ENCODE measurements at regions not wholly inside any gene's neighbourhood (a gene's known extent, or its start where the extent isn't known, plus 50 kb on each side); places are given as distances from the start of the nearest gene placed in this dataset.

DNA sequence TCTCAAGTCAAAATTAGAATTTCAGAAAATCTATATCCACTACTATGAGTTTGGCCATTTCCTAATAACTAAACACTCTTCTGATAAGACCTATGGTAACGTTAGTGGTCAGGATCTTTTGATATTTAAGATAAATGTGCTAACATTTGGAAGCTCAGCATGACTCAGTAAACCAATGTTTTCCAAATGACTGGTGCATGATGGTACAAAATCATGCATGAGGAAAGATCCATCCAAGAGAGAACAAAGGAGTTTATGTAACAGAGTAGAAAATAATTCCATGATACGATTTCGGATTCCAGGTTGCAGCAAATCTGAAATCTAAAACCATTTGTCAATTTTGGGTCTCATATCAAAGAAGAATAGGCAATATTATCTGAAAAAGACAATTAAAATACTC lies 279.2 kb downstream of the NSG2 start:
- in situ Hi-C loops (cut with HindIII; ENCODE audit: low sequenced_read_pairs), result loop anchor here (25.0 kb wide), 1 partner anchor 237 kb away; no protein-coding TSS in a partner anchor

DNA sequence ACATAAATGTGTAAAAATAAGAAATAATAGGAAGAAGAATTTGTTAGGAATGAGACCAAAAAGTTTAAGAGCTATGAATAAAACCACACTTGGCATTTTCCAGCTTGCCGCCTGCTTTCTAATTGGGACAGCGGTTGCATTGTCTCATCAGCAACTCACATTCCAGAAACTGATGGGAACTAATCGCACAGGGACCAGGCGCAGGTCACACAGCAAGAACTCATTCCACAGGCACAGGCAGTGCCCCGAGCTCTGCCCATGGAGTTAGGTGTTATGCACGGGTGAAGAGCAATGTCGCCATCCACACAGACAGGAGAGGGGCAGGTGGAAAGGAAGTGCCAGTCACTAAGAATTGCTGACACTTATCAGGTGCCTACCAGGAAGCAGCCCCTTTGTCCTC lies 279.9 kb downstream of the NSG2 start:
- in situ Hi-C loops (cut with HindIII; ENCODE audit: low sequenced_read_pairs), result no loop called here

DNA sequence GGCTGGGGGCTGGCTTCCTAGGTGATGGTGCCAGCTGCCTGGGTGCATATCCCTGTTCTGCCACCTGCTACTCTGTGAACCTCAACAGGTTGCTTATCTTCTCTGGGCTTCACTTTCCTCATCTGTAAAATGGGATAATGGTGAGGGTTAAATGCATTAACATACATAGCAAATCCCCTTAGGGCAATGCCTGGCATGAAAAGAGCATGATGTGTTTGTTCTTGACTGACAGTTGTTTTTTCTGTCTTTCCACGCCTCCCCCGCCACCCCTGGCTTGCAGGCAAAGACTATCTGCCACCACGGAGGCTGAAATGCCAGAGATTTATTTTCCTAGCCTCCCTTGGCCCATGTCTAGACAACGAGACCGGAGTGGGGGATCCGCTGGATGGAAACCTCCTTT lies 280.5 kb downstream of the NSG2 start:
- in situ Hi-C loops (cut with HindIII; ENCODE audit: low sequenced_read_pairs), result no loop called here

DNA sequence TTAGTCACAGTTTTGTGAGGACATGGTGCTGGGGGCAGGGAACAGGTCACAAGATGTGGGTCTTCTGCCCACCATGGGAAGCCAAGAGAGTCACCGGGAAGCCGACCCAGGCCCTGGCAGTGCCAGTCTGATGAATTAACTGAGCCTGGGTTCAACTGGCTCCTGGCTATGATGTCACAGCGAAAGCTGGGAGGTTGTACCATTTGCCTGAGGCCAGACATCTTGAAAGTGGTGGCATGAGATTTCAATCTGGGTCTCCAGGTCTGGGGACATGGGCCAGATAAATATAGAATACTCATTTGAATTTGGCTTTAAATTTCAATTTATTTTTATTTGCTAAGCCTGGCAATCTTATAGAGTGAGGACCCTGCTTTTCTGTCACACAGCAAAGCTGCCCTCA lies 280.9 kb downstream of the NSG2 start:
- in situ Hi-C loops (cut with HindIII; ENCODE audit: low sequenced_read_pairs), result no loop called here

DNA sequence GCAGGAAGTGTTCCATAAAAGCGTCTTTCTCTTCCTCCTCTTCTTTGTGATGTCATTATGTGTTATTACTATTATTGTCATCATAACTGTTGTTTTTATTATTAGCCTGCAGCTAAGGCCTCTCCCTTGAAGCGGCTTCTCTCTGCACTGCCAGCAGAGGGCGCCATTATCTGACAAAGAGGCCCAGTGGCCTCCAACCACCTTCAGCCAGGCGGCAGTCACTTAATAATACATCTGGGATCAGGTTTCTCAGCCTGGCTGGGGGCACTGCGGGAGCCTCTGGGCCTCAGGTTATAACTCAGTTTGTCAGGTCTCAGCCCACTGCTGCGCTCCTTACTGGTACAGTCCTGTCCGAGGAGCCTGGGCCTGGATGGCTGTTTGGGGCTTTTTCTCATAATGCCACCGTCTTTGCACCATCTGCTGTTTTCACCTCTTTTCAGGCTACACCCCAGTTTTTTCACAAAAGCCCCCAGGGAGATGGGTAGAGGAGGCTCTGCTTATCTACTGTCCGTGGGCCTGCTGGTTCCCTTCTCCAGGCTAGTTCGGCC lies 281.9 kb downstream of the NSG2 start:
- in situ Hi-C loops (cut with HindIII; ENCODE audit: low sequenced_read_pairs), result no loop called here

DNA sequence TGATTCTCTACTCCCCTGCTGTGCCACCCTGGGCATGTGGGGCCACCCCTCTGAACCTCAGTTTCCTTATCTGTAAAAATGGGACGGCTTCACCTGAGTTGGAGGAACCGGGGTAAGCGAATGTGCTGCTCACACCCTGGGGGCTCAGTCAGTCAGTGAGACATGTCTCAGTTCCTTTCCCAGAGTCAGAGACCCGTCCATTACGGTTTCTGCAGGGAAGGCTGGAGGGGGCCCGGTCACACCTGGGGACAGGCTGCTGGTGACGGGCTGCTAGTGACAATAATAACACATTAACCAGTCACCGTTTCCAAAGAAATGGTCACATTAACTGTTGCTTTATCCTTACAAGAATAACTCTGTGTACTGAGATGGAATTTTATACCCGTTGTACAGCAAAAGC lies 282.4 kb downstream of the NSG2 start:
- in situ Hi-C loops (cut with HindIII; ENCODE audit: low sequenced_read_pairs), result no loop called here

DNA sequence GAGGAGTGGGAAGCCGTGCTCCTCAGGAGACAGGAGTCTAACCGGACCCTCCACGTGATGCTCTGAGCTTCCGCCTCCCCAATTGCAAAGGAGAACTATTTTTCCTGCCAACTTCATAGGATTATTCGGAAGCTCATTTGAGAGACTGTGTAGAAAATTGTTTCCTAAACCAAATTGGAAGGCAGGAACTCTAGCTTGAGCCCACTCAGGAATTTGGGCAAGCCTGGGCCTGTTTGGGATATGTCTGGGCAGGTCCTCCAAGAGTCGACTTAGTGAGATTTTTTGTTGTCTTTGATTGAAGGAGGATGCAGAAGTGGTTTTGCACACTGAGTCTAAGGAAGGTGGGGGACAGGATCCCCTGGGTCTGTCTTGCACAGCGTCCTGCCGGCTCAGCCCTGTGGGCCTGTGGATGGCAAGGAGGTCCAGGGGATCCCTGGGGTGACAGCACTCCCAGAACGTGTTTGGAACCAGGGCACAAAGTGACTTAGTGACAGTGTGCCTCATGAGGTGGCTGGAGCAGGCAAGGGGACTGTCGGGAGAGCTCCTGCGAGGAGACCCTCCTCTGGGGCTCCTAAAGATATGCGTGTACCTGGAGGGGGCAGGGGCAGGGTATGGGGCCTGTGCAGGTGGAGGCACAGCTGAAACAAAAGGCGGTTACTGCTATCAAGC lies 283.3 kb downstream of the NSG2 start:
- in situ Hi-C loops (cut with HindIII; ENCODE audit: low sequenced_read_pairs), result no loop called here

DNA sequence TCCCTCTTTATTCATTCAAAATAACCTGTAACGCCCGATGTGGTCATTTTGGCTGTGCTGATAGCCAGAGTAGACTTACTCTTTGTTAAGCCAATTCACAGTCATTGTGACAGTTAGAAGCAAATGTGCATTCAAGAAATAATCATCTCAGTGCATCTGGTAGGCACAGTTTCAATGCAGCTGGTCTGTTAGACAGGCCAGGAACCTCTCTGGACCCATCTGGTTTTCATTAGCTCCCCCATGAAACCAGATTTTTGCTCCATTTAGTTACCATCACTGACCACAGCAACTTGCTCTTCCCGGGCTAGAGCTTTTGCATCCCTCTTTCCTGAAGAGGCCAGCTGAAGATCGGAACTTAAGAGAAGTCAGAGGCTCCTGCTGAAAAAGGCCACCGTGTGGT lies 284.2 kb downstream of the NSG2 start:
- in situ Hi-C loops (cut with HindIII; ENCODE audit: low sequenced_read_pairs), result no loop called here

DNA sequence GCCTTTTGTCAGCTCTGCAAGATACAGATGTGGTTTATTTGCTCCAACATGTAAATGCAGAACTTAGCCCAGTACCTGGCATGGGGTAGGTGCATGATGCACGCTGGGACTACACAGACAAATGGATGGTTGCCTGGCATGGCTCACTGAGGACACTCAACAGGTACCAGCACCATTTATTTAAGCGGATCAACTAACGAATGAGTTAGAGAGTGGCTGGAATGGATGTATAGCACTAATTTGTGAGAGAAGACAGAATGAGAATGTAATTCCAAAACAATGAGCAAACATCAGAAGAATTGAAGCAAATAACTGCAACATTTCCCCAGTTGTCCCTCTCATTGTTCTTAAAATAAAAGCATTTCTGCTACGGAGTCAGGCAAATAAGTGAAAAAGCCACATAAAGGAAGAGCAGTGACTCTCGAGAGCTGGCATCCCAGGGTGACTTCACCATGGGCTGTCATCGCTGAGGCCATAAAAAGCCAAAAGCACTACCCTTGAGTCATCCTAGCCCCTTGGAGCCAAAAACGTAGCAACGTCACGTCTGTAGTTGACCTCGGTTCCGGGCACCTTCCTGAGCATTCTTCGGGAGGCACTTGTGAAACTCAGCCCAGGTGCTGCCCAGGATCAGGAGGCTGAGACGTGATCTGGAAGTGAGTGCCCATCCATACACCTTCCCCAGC lies 290.3 kb downstream of the NSG2 start:
- in situ Hi-C loops (cut with HindIII; ENCODE audit: low sequenced_read_pairs), result no loop called here

DNA sequence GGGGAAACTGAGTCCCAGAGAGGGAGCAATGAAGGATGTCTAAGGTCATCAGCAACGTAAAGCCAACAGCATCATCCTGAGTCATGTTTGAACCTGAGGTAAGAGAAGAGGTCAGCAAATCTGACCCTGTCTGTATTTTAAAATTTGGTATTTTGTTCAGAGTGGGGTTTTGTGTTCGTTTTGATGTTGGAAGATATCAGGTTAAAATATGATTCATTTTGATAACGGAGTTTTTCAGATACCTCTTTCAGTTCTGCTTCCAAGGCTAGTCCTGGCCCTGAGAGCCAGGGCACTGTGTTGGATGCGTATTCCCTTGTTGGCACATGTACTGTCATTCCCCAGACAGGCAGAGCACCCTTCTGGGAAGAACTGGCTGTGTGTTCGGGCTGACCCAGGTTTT lies 291.0 kb downstream of the NSG2 start:
- in situ Hi-C loops (cut with HindIII; ENCODE audit: low sequenced_read_pairs), result no loop called here

DNA sequence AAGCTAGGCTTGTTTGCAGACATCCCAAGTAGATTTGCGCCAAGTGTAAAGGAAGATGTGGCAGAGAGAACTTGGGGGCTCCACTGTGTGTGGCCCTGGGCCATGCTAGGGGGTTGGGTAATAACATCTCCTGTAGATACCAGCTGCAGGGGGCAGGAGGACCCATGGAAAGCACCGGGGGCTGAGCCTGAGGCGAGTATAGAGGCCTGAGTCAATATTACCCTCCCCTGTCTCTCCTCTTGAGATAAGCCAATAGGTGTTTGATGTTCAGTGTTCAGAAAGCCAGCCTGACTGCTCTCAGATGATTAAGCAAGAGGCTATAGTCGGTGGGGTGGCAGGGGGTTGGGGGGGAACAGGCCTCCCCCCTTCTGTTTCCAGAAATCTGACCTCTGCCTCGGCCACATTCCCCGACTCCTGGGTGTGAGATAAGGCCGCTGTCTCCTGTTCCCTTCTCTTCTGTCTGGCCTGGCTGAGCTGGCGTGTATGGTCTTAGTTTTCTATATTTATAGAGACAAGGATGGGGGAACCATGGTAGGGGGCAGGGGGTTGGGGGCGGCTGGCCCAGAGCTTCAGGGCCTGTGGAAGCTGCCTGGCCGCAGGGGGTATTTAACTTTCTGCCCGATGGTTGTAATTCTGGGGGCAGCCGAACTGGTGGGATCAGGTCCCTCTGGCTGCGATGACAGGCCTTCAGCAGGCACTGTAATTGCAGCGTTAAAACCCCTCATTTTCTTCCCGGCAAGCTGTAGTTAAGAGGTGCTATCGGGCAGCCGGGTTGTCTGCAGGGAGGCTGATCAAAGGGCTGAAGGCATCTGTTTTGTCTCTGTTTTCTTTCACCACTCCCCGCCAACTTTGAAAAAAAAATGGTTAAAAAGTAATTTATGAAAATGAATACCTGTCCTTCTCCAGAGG lies 292.0 kb downstream of the NSG2 start:
- in situ Hi-C loops (cut with HindIII; ENCODE audit: low sequenced_read_pairs), result no loop called here

DNA sequence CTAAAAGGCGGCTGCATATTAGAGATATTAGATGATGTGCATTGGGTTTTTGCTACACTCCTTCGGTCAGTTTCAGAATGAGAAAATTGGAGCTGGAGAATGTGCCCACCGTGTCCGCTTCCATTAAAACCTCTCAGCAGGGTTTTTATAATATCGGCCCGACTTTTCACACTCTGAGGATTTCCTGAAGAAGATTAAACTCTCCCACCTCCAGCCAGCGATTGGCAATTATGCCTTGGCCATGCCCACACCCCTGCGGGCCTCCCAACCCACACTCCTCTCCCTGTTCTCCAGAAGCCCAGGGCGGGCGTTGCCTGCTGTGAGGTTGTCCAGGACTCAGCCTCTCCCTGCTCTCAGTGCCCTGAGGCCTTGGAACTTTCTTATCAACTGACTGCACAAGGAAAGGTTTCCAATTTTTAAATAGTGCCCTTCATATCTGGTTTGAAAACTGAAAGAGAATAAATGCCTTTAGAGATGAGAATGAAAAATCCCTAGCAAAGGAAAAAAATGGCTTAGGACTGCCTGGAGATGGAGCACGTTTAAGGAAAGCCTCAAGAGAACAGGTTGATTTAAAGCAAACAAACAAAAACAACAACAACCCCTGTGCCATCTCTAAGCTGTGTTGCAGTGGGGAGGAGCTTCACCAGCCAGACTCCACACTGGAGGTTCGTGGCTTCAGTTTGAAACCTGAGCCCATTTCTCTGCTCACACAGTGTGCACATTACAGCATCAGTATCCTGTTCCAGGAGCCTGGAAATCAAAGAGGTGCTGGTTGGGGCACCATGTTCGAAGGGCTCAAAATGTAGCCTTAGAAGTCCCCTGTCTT lies 292.9 kb downstream of the NSG2 start:
- in situ Hi-C loops (cut with HindIII; ENCODE audit: low sequenced_read_pairs), result no loop called here

DNA sequence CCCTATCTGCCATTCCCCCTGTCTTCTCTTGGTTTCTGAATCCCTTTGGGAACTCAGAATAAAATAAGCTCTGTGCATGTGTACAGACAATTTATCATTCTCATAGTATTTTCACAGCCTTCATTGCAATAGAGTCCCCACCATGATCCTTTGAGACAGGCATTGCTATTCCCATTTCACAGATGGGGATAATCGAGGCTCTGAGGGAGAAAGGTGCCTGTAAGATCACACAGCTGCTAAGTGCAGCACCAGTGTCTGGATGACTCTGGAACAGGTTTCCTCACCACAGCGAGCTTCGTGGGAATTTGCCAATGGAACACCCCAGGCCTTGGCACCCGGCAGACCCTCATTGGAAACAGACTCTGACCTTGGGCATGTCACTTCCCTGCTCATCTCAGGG lies 293.6 kb downstream of the NSG2 start:
- in situ Hi-C loops (cut with HindIII; ENCODE audit: low sequenced_read_pairs), result no loop called here

DNA sequence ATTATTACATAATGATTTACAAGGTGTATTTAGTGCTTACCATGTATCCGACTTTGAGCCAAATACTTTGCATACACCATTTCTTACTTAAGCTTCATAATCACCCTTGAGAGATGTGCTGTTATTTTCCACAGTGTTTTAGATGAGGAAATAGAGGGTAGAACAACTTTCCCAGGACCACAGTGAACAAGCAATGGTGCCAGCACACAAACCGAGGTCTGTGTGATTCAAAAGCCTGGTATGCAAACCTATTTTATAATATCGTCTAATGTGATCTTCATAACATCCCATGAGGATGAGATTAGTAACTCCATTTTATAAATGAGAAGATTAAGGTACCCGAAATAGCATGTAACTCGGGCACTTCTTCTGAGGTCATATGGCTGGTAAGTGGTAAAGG lies 294.7 kb downstream of the NSG2 start:
- in situ Hi-C loops (cut with HindIII; ENCODE audit: low sequenced_read_pairs), result loop anchor here (5.0 kb wide), 1 partner anchor 407 kb away; no protein-coding TSS in a partner anchor

DNA sequence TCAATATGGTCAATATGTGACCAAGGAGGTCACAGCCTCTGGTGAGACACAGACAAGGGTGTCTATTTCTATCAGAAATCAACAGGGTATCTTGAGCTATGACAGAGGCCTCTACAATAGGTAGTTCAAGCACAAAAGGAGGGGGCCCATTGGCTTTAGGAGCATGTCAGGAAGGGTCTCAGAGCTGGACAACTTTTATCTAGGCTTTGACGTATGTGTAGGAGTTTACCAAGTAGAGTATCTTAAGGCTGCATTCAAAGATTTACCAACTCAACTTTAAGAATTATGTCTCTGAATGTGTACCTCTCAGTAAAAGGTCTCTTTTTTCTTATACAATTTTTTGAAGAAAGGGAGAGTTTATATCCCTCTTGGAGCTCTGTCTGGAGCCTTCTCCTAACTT lies 297.2 kb downstream of the NSG2 start:
- in situ Hi-C loops (cut with HindIII; ENCODE audit: low sequenced_read_pairs), result loop anchor here (5.0 kb wide), 1 partner anchor 405 kb away; no protein-coding TSS in a partner anchor

DNA sequence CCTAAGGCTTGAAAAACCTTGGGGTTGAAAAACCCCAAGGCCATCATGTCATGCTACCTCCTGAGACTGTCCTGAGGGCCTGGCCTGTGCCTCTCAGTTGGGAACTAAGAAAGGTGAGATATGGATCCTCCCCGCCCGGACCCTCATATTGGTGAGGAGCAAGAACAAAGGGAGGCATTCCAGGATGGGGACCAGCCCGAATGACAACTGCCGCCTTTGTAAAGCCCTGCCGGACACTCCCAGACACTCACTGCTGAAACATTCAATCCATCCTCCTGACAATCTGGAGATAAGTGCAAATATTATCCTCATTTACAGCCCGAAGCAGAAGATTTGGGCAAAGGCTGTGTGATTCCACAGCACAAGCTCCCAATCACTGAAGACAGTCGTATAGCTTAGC lies 298.3 kb downstream of the NSG2 start:
- in situ Hi-C loops (cut with HindIII; ENCODE audit: low sequenced_read_pairs), result loop anchor here (5.0 kb wide), 1 partner anchor 403 kb away; no protein-coding TSS in a partner anchor

DNA sequence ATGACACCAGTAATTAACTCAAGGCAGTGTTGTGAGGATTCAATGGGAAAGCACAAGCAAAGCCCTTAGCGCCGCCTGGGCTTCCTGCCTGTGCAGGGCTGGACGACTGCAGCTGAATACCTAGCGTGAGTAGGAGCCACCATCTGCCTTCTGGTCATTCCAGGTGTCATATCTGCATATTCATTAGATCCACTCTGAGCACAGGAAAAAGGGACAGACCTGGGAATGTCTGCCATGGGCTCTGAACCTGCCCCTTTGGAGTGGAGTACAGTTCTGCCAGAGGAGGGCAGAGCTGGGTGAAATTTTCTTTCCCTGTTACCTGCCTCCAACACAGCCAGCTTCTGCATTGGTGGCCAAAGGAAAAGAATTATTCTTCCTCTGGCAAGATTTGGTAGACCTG lies 298.8 kb downstream of the NSG2 start:
- in situ Hi-C loops (cut with HindIII; ENCODE audit: low sequenced_read_pairs), result loop anchor here (5.0 kb wide), 1 partner anchor 403 kb away; no protein-coding TSS in a partner anchor

DNA sequence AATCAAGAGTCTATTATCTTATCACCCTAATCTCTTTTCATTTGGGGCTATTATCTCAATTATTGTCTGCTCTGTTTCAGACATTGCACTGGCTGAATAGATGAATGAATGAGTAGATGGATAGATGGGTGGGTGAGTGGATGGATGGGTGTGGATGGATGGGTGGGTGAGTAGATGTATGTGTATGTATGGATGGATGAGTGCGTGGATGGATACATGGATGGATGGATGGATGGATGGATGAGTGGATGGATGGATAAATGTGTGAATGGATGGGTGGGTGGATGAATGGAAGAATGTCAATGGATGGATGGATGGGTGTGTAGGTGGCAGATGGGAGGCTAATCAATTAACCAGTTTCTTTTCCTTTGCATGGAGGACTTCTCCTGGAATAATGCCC lies 301.7 kb downstream of the NSG2 start:
- in situ Hi-C loops (cut with HindIII; ENCODE audit: low sequenced_read_pairs), result no loop called here

DNA sequence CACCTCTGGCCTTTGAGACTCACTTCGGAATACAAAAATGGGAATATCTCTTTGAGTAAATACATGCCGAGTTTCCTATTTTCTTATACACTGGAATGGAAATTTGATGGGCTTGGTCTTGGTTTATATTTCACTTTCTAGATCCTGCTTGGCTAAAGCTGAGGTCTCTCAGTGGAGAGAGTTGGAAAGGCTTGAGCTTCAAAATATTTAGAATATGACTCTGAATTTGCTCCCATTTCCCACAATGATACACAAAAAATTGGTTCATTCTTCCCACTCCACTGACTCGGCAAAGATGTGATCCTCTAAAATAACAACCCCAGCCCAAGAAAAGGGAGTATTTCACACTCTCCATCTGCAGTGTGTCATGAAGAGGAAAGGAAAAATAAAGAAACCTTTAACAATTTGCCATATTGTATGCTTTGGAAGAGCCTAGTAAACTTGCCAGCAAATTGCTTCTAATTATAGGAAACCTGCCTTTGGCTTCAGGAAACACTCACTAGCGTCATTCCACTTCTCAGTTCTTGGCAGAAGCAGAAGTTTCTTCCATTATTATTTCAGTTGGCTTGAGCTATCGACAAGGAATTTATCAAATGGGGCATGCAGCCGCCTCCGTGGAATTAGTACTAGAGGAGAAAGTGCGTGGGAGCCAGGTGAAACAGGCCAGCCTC lies 302.9 kb downstream of the NSG2 start:
- in situ Hi-C loops (cut with HindIII; ENCODE audit: low sequenced_read_pairs), result no loop called here

DNA sequence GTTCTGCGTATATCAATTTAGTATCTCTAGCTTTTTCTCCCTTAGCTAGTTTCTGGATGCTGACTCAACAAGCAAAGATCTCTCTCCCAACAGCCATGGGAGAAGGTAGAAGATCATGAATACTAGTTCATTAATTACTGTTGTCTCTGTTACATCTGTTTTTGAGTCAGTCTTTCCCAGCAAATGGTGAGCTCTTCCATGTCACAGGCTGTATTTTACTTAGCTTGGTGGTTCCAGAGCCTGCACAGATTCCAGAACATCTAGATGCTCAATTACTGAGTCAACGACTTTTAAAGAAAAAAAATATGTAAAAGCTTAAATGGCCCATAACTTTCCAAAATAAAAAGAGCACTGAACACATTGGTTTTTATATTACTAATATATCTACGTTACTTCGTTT lies 307.2 kb downstream of the NSG2 start:
- in situ Hi-C loops (cut with HindIII; ENCODE audit: low sequenced_read_pairs), result no loop called here

All from DLD1 (cell line).